BLaER1 (cell line): ENCODE measurements at regions not wholly inside any gene's neighbourhood (a gene's known extent, or its start where the extent isn't known, plus 50 kb on each side); places are given as distances from the start of the nearest gene placed in this dataset.

Experiments used
- H3K27ac ChIP-seq: shearing (Covaris generic); formaldehyde crosslinking; 2 replicates; pipeline ENCODE4 v1.8.1; 2022
- H3K27me3 ChIP-seq: shearing (Covaris generic); formaldehyde crosslinking; 2 replicates; pipeline ENCODE4 v1.8.1; 2022
- H3K36me3 ChIP-seq: shearing (Covaris generic); formaldehyde crosslinking; 2 replicates; pipeline ENCODE4 v1.8.1; 2022
- H3K4me1 ChIP-seq: shearing (Covaris generic); formaldehyde crosslinking; 2 replicates; pipeline ENCODE4 v1.8.1; 2022
- H3K4me2 ChIP-seq: shearing (Covaris generic); formaldehyde crosslinking; 2 replicates; pipeline ENCODE4 v1.8.1; 2022
- H3K4me3 ChIP-seq: shearing (Covaris generic); formaldehyde crosslinking; 2 replicates; pipeline ENCODE4 v1.8.1; 2022
- H3K9ac ChIP-seq: shearing (Covaris generic); formaldehyde crosslinking; 2 replicates; pipeline ENCODE4 v1.8.1; 2022
- H3K9me3 ChIP-seq: shearing (Covaris generic); formaldehyde crosslinking; 2 replicates; pipeline ENCODE4 v1.8.1; 2022
- H4K20me1 ChIP-seq: shearing (Covaris generic); formaldehyde crosslinking; 2 replicates; pipeline ENCODE4 v1.8.1; 2022
- Cebpa-rat ChIP-seq: shearing (Covaris generic); IDR thresholded peaks from 2 replicates; pipeline ENCODE4 v1.8.1; 2022

GRCh38 chr2:204207866-204208265, 271.3 kb downstream of the ICOS start:
- H3K36me3 ChIP-seq = no peaks in the 10 kb centered on the region
- no peaks in the 10 kb centered on the region for H4K20me1 ChIP-seq
- H3K27me3 ChIP-seq = no peaks in the 10 kb centered on the region
- H3K4me2 ChIP-seq = no peak overlapping the region
- no peak overlapping the region for H3K9ac ChIP-seq
- TF ChIP-seq Cebpa-rat = no peak
- no peaks in the 10 kb centered on the region for H3K4me1 ChIP-seq
- no peaks in the 10 kb centered on the region for H3K9me3 ChIP-seq
- no peak overlapping the region for H3K27ac ChIP-seq
- no peak overlapping the region for H3K4me3 ChIP-seq

GRCh38 chr2:204213588-204213987, 277.0 kb downstream of the ICOS start:
- Histone ChIP-seq H3K4me2 (no peak overlapping the region), H3K27me3 (no peaks in the 10 kb centered on the region), H3K9me3 (0 out of 2 replicates have a peak, but pooled peaks cover 4% of the 10 kb centered on the region), H4K20me1 (no peaks in the 10 kb centered on the region), H3K36me3 (no peaks in the 10 kb centered on the region), H3K4me3 (no peak overlapping the region), H3K27ac (no peak overlapping the region), H3K4me1 (no peaks in the 10 kb centered on the region), H3K9ac (no peak overlapping the region)
- TF ChIP-seq Cebpa-rat = no peak

GRCh38 chr2:204218040-204218439, 281.5 kb downstream of the ICOS start:
- Histone ChIP-seq H3K27me3 (no peaks in the 10 kb centered on the region), H3K9ac (no peak overlapping the region), H3K36me3 (no peaks in the 10 kb centered on the region), H4K20me1 (no peaks in the 10 kb centered on the region), H3K4me2 (no peak overlapping the region), H3K4me3 (no peak overlapping the region), H3K4me1 (no peaks in the 10 kb centered on the region), H3K9me3 (0 out of 2 replicates have a peak, but pooled peaks cover 4% of the 10 kb centered on the region), H3K27ac (no peak overlapping the region)
- TF ChIP-seq Cebpa-rat = no peak

GRCh38 chr2:204219196-204219595, 282.6 kb downstream of the ICOS start:
- no peaks in the 10 kb centered on the region for H4K20me1 ChIP-seq
- no peak overlapping the region for H3K4me3 ChIP-seq
- no peak for TF ChIP-seq Cebpa-rat
- no peak overlapping the region for H3K27ac ChIP-seq
- H3K36me3 ChIP-seq = no peaks in the 10 kb centered on the region
- H3K9ac ChIP-seq = no peak overlapping the region
- H3K27me3 ChIP-seq = no peaks in the 10 kb centered on the region
- 0 out of 2 replicates have a peak, but pooled peaks cover 4% of the 10 kb centered on the region for H3K9me3 ChIP-seq
- no peak overlapping the region for H3K4me2 ChIP-seq
- no peaks in the 10 kb centered on the region for H3K4me1 ChIP-seq

DNA sequence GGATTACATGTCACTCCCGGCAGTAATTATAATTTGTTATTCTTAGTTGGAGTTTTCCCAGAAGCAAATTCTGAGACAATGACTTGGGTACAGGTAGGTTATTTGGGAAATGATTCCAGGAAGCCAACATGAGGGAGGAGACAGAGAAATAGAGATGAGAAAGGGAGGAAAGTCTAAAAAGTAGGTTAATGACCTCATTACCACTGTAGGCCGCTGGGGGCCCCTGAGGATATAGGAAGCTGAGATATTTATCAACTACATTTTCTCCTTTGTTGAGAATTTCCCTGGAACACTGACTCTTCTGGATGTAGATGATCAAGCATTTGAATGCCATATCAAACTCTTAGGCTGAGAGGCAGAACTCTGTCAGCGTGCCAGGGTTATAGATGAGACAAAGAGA, 284.3 kb downstream of the ICOS start:
- Histone ChIP-seq H3K4me1 (no peaks in the 10 kb centered on the region), H3K4me2 (no peak overlapping the region), H3K27ac (no peak overlapping the region), H3K27me3 (no peaks in the 10 kb centered on the region), H3K9me3 (0 out of 2 replicates have a peak, but pooled peaks cover 4% of the 10 kb centered on the region), H3K36me3 (no peaks in the 10 kb centered on the region), H3K4me3 (no peak overlapping the region), H4K20me1 (no peaks in the 10 kb centered on the region), H3K9ac (no peak overlapping the region)
- no peak for TF ChIP-seq Cebpa-rat

DNA sequence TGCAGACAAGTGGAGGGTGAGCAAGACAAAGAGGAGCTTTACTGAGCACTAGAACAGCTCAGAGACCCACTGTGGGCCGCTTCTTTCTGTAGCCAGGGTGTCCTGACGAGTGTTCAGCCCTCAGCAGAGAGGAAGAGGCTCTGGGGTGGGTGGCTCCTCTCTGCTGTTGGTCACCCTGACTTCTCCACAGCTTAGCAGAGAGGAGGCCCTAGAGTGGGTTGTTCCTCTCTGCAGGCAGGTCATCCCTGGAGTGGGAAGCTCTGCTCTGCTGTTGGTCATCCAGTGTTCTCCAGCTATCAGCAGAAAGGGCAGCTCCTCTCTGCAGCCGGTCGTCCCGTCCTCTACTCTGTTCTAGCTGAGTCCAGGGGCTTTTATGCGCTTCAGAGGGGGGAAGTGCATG, 286.5 kb downstream of the ICOS start:
- TF ChIP-seq Cebpa-rat = no peak
- Histone ChIP-seq H3K27ac (no peak overlapping the region), H3K36me3 (no peaks in the 10 kb centered on the region), H3K9me3 (no peaks in the 10 kb centered on the region), H3K9ac (no peak overlapping the region), H4K20me1 (no peaks in the 10 kb centered on the region), H3K27me3 (no peaks in the 10 kb centered on the region), H3K4me2 (no peak overlapping the region), H3K4me3 (no peak overlapping the region), H3K4me1 (no peaks in the 10 kb centered on the region)

- no peaks in the 10 kb centered on the region for H3K27me3 ChIP-seq
- no peaks in the 10 kb centered on the region for H4K20me1 ChIP-seq
- H3K27ac ChIP-seq = no peak overlapping the region
- TF ChIP-seq Cebpa-rat = no peak
- no peaks in the 10 kb centered on the region for H3K36me3 ChIP-seq
- H3K9me3 ChIP-seq = no peaks in the 10 kb centered on the region
- no peaks in the 10 kb centered on the region for H3K4me1 ChIP-seq
- H3K4me3 ChIP-seq = no peak overlapping the region
- no peak overlapping the region for H3K4me2 ChIP-seq
- H3K9ac ChIP-seq = no peak overlapping the region
Measured at GRCh38 chr2:204223544-204223943, 287.0 kb downstream of the ICOS start.

DNA sequence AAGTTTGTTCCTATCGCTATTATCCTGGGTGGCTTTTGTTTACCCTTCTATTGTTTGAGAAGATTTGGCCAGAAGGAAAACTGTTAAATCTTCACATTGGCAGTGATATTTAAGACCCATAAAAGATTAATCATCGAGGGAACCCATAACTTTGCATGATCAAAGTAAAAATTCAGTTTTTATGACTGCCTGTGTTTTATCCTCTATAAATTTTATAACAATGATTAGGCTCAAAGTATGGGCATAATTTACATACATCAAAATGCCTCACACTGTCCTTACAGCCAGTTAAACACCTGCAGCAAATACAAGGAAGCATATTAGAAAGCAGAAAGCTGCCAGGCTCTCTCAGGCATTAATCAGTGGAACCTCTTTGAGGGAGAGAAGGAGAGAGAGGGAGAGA, 289.1 kb downstream of the ICOS start:
- no peaks in the 10 kb centered on the region for H3K4me1 ChIP-seq
- H3K36me3 ChIP-seq = no peaks in the 10 kb centered on the region
- H3K27ac ChIP-seq = no peak overlapping the region
- H3K4me3 ChIP-seq = no peak overlapping the region
- no peak for TF ChIP-seq Cebpa-rat
- H4K20me1 ChIP-seq = no peaks in the 10 kb centered on the region
- no peak overlapping the region for H3K4me2 ChIP-seq
- H3K9me3 ChIP-seq = no peaks in the 10 kb centered on the region
- H3K9ac ChIP-seq = no peak overlapping the region
- H3K27me3 ChIP-seq = no peaks in the 10 kb centered on the region

DNA sequence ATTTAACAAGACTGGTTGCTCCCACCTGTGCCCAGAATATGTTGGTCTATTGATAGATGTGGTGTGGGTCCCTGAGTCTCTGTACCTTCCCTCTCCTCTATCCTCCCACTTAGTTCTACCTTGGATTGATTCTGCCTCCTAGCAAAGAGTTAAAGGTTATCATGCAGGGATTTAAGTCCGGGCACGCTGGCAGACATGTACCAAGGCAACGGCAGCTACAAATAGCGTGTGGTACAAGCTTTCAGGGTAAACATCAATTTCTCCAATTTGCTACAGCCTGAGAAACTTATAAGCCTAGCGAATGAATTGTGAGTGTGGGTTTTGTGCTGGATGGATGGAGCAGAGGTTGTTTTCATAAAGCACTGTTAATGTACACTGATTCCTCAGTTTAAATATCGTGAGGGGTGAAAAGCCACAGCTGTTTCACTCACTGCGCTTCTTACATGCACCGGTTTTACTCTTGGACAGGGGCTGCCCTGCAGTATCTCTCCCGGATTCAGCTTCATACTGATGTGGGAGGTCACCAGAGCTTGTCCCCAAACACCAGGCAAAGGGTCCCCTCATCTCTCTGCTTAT, 289.8 kb downstream of the ICOS start:
- Histone ChIP-seq H3K4me2 (no peak overlapping the region), H3K4me1 (no peaks in the 10 kb centered on the region), H3K27me3 (no peaks in the 10 kb centered on the region), H3K9ac (no peak overlapping the region), H3K27ac (no peak overlapping the region), H3K9me3 (no peaks in the 10 kb centered on the region), H3K4me3 (no peak overlapping the region), H3K36me3 (no peaks in the 10 kb centered on the region), H4K20me1 (no peaks in the 10 kb centered on the region)
- TF ChIP-seq Cebpa-rat = no peak

DNA sequence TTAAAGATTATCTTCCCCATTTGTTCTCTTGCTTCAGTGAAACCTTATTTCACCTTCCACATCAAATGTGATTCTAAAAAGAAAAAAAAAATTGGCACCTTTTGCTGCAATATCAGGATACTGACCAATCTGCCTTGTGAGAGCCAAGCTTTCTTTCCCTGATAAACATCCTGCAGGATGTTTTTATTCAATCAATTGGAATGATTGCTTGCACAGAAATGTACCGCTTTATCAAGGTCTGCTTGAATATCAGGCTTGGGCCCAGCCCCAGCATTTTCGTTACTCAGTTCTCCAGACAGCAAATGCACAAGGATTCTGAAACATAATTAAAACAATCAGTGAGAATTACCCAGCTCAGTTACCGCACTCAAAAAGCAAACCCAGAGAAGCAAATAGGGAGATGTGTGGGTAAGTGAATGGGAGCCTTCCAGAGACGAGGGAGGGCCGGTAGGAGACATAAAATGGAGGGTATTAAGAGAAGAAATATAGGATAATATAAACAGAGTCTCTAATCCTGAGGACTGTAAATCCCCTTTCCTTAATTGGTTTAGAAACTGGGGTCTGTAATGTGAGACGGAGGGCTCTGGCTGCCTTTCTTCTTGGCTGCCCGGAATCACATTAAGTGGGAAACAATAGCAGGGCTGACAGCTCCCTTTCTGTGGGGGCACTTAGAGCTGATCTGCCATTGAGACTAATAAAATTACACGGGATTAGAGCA, 291.8 kb downstream of the ICOS start:
- no peak overlapping the region for H3K9ac ChIP-seq
- TF ChIP-seq Cebpa-rat = no peak
- H3K9me3 ChIP-seq = no peaks in the 10 kb centered on the region
- no peak overlapping the region for H3K4me2 ChIP-seq
- H3K4me1 ChIP-seq = no peaks in the 10 kb centered on the region
- no peaks in the 10 kb centered on the region for H4K20me1 ChIP-seq
- no peak overlapping the region for H3K4me3 ChIP-seq
- H3K27ac ChIP-seq = no peak overlapping the region
- no peaks in the 10 kb centered on the region for H3K27me3 ChIP-seq
- H3K36me3 ChIP-seq = no peaks in the 10 kb centered on the region
